ENCODE measurements at regions not wholly inside any gene's neighbourhood (a gene's known extent, or its start where the extent isn't known, plus 50 kb on each side); places are given as distances from the start of the nearest gene placed in this dataset.

GRCh38 chr17:5695480-5695879 lies 111.2 kb upstream of the NLRP1 start:
- DNase-seq = no peak

- no peak for DNase-seq
These were observed 114.7 kb upstream of the NLRP1 start for GRCh38 chr17:5698959-5699358.

- no peak for DNase-seq
These were observed 115.5 kb upstream of the NLRP1 start for GRCh38 chr17:5699814-5700213.

- DNase-seq = no peak
These were observed 116.4 kb upstream of the NLRP1 start for GRCh38 chr17:5700745-5701144.

- no peak for DNase-seq
These were observed 117.1 kb upstream of the NLRP1 start for GRCh38 chr17:5701381-5701780.

- DNase-seq = no peak
These were observed 118.7 kb upstream of the NLRP1 start for GRCh38 chr17:5702951-5703510.

GRCh38 chr17:5703736-5704135 lies 119.4 kb upstream of the NLRP1 start:
- DNase-seq = no peak

GRCh38 chr17:5705081-5705875 lies 121.0 kb upstream of the NLRP1 start:
- no peak for DNase-seq

- DNase-seq = no peak
These were observed 121.7 kb upstream of the NLRP1 start for GRCh38 chr17:5705876-5706576.

- DNase-seq = peak; percentile 2
These were observed 122.4 kb upstream of the NLRP1 start for GRCh38 chr17:5706577-5707210.

GRCh38 chr17:5707482-5707881 lies 123.2 kb upstream of the NLRP1 start:
- no peak for DNase-seq

GRCh38 chr17:5708344-5708743 lies 124.0 kb upstream of the NLRP1 start:
- no peak for DNase-seq

- DNase-seq = no peak
These were observed 127.0 kb upstream of the NLRP1 start for GRCh38 chr17:5711344-5711743.

GRCh38 chr17:5714993-5715392 lies 130.7 kb upstream of the NLRP1 start:
- DNase-seq = no peak

- DNase-seq = no peak
These were observed 131.2 kb upstream of the NLRP1 start for GRCh38 chr17:5715478-5715877.

- DNase-seq = no peak
These were observed 134.4 kb upstream of the NLRP1 start for GRCh38 chr17:5718726-5719125.

GRCh38 chr17:5719976-5720375 lies 135.7 kb upstream of the NLRP1 start:
- no peak for DNase-seq

GRCh38 chr17:5730373-5730772 lies 146.1 kb upstream of the NLRP1 start:
- DNase-seq = no peak

GRCh38 chr17:5740937-5741336 lies 156.6 kb upstream of the NLRP1 start:
- DNase-seq = no peak

GRCh38 chr17:5741810-5742209 lies 157.5 kb upstream of the NLRP1 start:
- DNase-seq = no peak

- DNase-seq = no peak
These were observed 161.0 kb upstream of the NLRP1 start for GRCh38 chr17:5745111-5745813.

- no peak for DNase-seq
These were observed 163.0 kb upstream of the NLRP1 start for GRCh38 chr17:5747276-5747675.

GRCh38 chr17:5747964-5748363 lies 163.7 kb upstream of the NLRP1 start:
- no peak for DNase-seq

Data from KG1 (cell line).